CD14-positive monocyte (primary cell): ENCODE measurements at regions not wholly inside any gene's neighbourhood (a gene's known extent, or its start where the extent isn't known, plus 50 kb on each side); places are given as distances from the start of the nearest gene placed in this dataset.

Source experiments
- DNase-seq, 3 donors: peaks; one replicate each; pipeline ENCODE4 v3.0.0-alpha.2; 2011 to 2022
- H2AFZ ChIP-seq: 2 replicates; pipeline ENCODE4 v1.6.0; 2012; ENCODE audit warnings: mild to moderate bottlenecking, low read depth, low read length, inconsistent platforms; ENCODE audit not compliant: insufficient read depth, poor library complexity, severe bottlenecking
- H3K27ac ChIP-seq, 2 donors: 1 replicate in 1 of 2; 2 replicates in 1 of 2; pipeline ENCODE4 v1.5.1; 2012 to 2013; ENCODE audit warnings: low read length in 2 of 2, control low read depth in 1 of 2, inconsistent platforms in 1 of 2, low read depth in 1 of 2, mild to moderate bottlenecking in 1 of 2
- H3K27me3 ChIP-seq, 2 donors: one replicate each; pipeline versions ENCODE4 v1.6.0 to v1.6.1; 2011 to 2013; ENCODE audit warnings: low read length in 2 of 2; ENCODE audit not compliant: control insufficient read depth in 2 of 2, insufficient read depth in 2 of 2
- H3K36me3 ChIP-seq, 2 donors: replicated peaks in 1 of 2; 1 replicate in 1 of 2; 2 replicates in 1 of 2; pipeline versions ENCODE4 v1.5.1 to v1.6.1; 2012 to 2013; ENCODE audit warnings: low read length in 2 of 2, control low read depth in 1 of 2, inconsistent platforms in 1 of 2, mild to moderate bottlenecking in 1 of 2; ENCODE audit not compliant: insufficient read depth in 2 of 2, control insufficient read depth in 1 of 2
- H3K4me1 ChIP-seq, 2 donors: 1 replicate in 1 of 2; 2 replicates in 1 of 2; pipeline versions ENCODE4 v1.5.1 to v1.6.1; 2012 to 2013; ENCODE audit warnings: low read length in 2 of 2, control low read depth in 1 of 2, inconsistent platforms in 1 of 2, mild to moderate bottlenecking in 1 of 2, moderate library complexity in 1 of 2; ENCODE audit not compliant: insufficient read depth in 2 of 2, control insufficient read depth in 1 of 2
- H3K4me2 ChIP-seq: replicated peaks from 2 replicates; pipeline ENCODE3; 2012; ENCODE audit warnings: low read length, moderate library complexity, mild to moderate bottlenecking; ENCODE audit not compliant: poor library complexity, severe bottlenecking; ENCODE audit errors: extremely low read depth
- H3K4me3 ChIP-seq, 3 experiments: fragments of 200-600 bp in 1 of 3; sonication (generic) in 1 of 3; replicated peaks in 1 of 3; 1 replicate in 2 of 3; 2 replicates in 1 of 3; pipeline ENCODE4 v1.5.1; 2011 to 2013; ENCODE audit warnings: low read length in 3 of 3, mild to moderate bottlenecking in 3 of 3, control low read depth in 2 of 3, low read depth in 2 of 3, inconsistent platforms in 1 of 3, moderate library complexity in 1 of 3
- H3K79me2 ChIP-seq: 2 replicates; pipeline ENCODE4 v1.6.0; 2012; ENCODE audit warnings: mild to moderate bottlenecking, control low read depth, inconsistent platforms, low read length, moderate library complexity; ENCODE audit not compliant: insufficient read depth
- H3K9ac ChIP-seq: 2 replicates; pipeline ENCODE4 v1.6.0; 2017; ENCODE audit warnings: low read length, mild to moderate bottlenecking; ENCODE audit not compliant: insufficient read depth, poor library complexity, severe bottlenecking
- H3K9me3 ChIP-seq, 2 donors: replicated peaks in 1 of 2; 1 replicate in 1 of 2; 2 replicates in 1 of 2; pipeline versions ENCODE4 v1.5.1 to v1.6.1; 2012 to 2013; ENCODE audit warnings: low read length in 2 of 2, control low read depth in 1 of 2; ENCODE audit not compliant: control insufficient read depth in 1 of 2, insufficient read depth in 1 of 2
- H4K20me1 ChIP-seq: 2 replicates; pipeline ENCODE4 v1.6.0; 2012; ENCODE audit warnings: mild to moderate bottlenecking, low read length, control low read depth, moderate library complexity; ENCODE audit not compliant: insufficient read depth
- H3K27ac Mint-ChIP-seq, 7 donors: one replicate each; pipeline ENCODE4 v1.8.0; 2020; ENCODE audit warnings: mild to moderate bottlenecking in 7 of 7, mixed read lengths in 7 of 7, moderate library complexity in 6 of 7, inconsistent platforms in 2 of 7
- H3K27me3 Mint-ChIP-seq, 3 donors: one replicate each; pipeline ENCODE4 v1.8.0; 2021 to 2022; ENCODE audit warnings: low read depth in 3 of 3, mild to moderate bottlenecking in 3 of 3, mixed read lengths in 3 of 3, moderate library complexity in 3 of 3, inconsistent platforms in 1 of 3
- H3K36me3 Mint-ChIP-seq, 2 donors: one replicate each; pipeline ENCODE4 v1.8.0; 2020; ENCODE audit warnings: mixed read lengths in 2 of 2, inconsistent platforms in 1 of 2, mild to moderate bottlenecking in 1 of 2
- H3K4me1 Mint-ChIP-seq: one replicate; pipeline ENCODE4 v1.8.0; 2020; ENCODE audit warnings: mild to moderate bottlenecking, mixed read lengths
- H3K4me3 Mint-ChIP-seq, 2 donors: one replicate each; pipeline ENCODE4 v1.8.0; 2020; ENCODE audit warnings: mild to moderate bottlenecking in 2 of 2, mixed read lengths in 2 of 2, moderate library complexity in 1 of 2
- H3K9me3 Mint-ChIP-seq, 7 donors: one replicate each; pipeline ENCODE4 v1.8.0; 2020 to 2022; ENCODE audit warnings: mixed read lengths in 7 of 7, mild to moderate bottlenecking in 6 of 7, moderate library complexity in 6 of 7, inconsistent platforms in 2 of 7
- WGBS: methylation state at CpG from one replicate; pipeline ENCODE4 v1.1.5; 2013; ENCODE audit warnings: missing lambda C conversion rate; ENCODE audit not compliant: insufficient coverage; 5-methylcytosine and 5-hydroxymethylcytosine counted together
- intact Hi-C, 2 donors: fragments of 100-400 bp; cut with micrococcal nuclease; formaldehyde crosslinking; loops; one replicate each; pipeline versions ENCODE4 v1.15.0 to v1.15.1; 2023
- TF ChIP-seq, protein P1 (sequence below): fragments of 200-600 bp; IDR thresholded peaks from one replicate; pipeline ENCODE4 v1.8.0; 2022; ENCODE audit warnings: antibody characterized with exemption, mild to moderate bottlenecking

GRCh38 chr10:90413196-90413595 lies 444.6 kb downstream of the HTR7 start:
- WGBS, result 83% methylated on average over 1 of the region's 3 CpGs
- no peaks in the 10 kb centered on the region for H3K4me1 ChIP-seq
- H3K9ac ChIP-seq, result no peak overlapping the region
- peaks cover 0 to 9% of the 10 kb centered on the region in 2 donors for H3K9me3 ChIP-seq
- H3K36me3 ChIP-seq, result no peaks in the 10 kb centered on the region
- no peak for DNase-seq
- H2AFZ ChIP-seq, result no peak overlapping the region
- H3K79me2 ChIP-seq, result no peaks in the 10 kb centered on the region
- no peaks in the 10 kb centered on the region for H3K27me3 Mint-ChIP-seq
- no peak overlapping the region for H3K4me3 ChIP-seq
- H3K27ac ChIP-seq, result no peak overlapping the region
- H3K36me3 Mint-ChIP-seq, result no peaks in the 10 kb centered on the region
- H3K27ac Mint-ChIP-seq, result no peak overlapping the region
- no peaks in the 10 kb centered on the region for H4K20me1 ChIP-seq
- H3K4me1 Mint-ChIP-seq, result no peaks in the 10 kb centered on the region
- peaks cover 2 to 13% (median 8%) of the 10 kb centered on the region in 7 donors for H3K9me3 Mint-ChIP-seq
- H3K4me2 ChIP-seq, result no peak overlapping the region
- intact Hi-C loops, result no loop called here
- TF ChIP-seq, protein P1, sequence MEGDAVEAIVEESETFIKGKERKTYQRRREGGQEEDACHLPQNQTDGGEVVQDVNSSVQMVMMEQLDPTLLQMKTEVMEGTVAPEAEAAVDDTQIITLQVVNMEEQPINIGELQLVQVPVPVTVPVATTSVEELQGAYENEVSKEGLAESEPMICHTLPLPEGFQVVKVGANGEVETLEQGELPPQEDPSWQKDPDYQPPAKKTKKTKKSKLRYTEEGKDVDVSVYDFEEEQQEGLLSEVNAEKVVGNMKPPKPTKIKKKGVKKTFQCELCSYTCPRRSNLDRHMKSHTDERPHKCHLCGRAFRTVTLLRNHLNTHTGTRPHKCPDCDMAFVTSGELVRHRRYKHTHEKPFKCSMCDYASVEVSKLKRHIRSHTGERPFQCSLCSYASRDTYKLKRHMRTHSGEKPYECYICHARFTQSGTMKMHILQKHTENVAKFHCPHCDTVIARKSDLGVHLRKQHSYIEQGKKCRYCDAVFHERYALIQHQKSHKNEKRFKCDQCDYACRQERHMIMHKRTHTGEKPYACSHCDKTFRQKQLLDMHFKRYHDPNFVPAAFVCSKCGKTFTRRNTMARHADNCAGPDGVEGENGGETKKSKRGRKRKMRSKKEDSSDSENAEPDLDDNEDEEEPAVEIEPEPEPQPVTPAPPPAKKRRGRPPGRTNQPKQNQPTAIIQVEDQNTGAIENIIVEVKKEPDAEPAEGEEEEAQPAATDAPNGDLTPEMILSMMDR, result no peak
- no peaks in the 10 kb centered on the region for H3K27me3 ChIP-seq
- no peak overlapping the region for H3K4me3 Mint-ChIP-seq

DNA sequence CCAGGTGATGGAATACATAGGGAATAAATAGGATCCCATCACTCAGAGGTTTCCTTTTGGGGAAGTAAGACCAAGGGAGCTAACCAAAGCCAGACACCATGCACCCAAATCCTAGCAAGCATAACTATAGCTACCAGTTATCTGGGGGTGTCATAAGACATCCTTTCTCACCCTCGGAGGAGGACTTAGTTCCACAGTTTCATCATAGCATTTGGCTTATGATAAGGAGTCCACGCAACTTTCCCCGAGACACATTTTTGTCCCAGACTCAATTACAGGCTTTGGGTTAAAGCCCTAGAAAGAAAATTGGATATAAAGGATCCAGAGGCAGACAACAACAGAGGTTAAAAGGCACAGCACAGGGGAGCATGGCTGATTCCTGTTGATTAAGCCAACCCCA lies 442.9 kb downstream of the HTR7 start:
- Histone ChIP-seq H3K4me2 (no peak overlapping the region), H3K9ac (no peak overlapping the region), H3K36me3 (no peaks in the 10 kb centered on the region), H3K4me1 (no peaks in the 10 kb centered on the region), H2AFZ (no peak overlapping the region), H3K27me3 (no peaks in the 10 kb centered on the region), H4K20me1 (no peaks in the 10 kb centered on the region), H3K27ac (no peak overlapping the region), H3K9me3 (peaks cover 0 to 5% of the 10 kb centered on the region in 2 donors), H3K4me3 (no peak overlapping the region), H3K79me2 (no peaks in the 10 kb centered on the region)
- DNase-seq, result no peak
- H3K36me3 Mint-ChIP-seq, result no peaks in the 10 kb centered on the region
- TF ChIP-seq, protein P1, result no peak
- WGBS, result no CpG with 5 or more reads among the region's 3 CpGs
- no peak overlapping the region for H3K27ac Mint-ChIP-seq
- H3K9me3 Mint-ChIP-seq, result peaks cover 0 to 10% (median 6%) of the 10 kb centered on the region in 7 donors
- intact Hi-C loops, result no loop called here
- H3K4me3 Mint-ChIP-seq, result no peak overlapping the region
- no peaks in the 10 kb centered on the region for H3K4me1 Mint-ChIP-seq
- H3K27me3 Mint-ChIP-seq, result no peaks in the 10 kb centered on the region
